Astrocyte of the cerebellum (primary cell): ENCODE measurements at regions not wholly inside any gene's neighbourhood (a gene's known extent, or its start where the extent isn't known, plus 50 kb on each side); places are given as distances from the start of the nearest gene placed in this dataset.

Experiments used
- DNase-seq: peaks from one replicate; pipeline ENCODE4 v3.0.0-alpha.2; 2011; ENCODE audit warnings: low read depth
- H3K4me3 ChIP-seq: 2 replicates; pipeline ENCODE4 v1.5.1; 2011; ENCODE audit warnings: mild to moderate bottlenecking, low read depth, low read length, moderate library complexity
- CTCF ChIP-seq: IDR thresholded peaks from 2 replicates; pipeline ENCODE4 v1.5.1; 2012; ENCODE audit warnings: low read length, low read depth, moderate library complexity, mild to moderate bottlenecking; ENCODE audit errors: missing control alignments
- in situ Hi-C: cut with HindIII; loops from 2 replicates; pipeline ENCODE4 v1.10.0; 2017; ENCODE audit warnings: low sequenced_read_pairs

GRCh38 chr10:4093438-4093837 is 308.4 kb upstream of the KLF6 start:
- H3K4me3 ChIP-seq: no peak overlapping the region
- TF ChIP-seq CTCF: no peak
- in situ Hi-C loops: no loop called here
- DNase-seq: no peak

GRCh38 chr10:4088354-4089066 is 303.5 kb upstream of the KLF6 start:
- in situ Hi-C loops: no loop called here
- DNase-seq: no peak
- TF ChIP-seq CTCF: no peak
- H3K4me3 ChIP-seq: no peak overlapping the region

GRCh38 chr10:4086131-4086898 is 301.3 kb upstream of the KLF6 start:
- in situ Hi-C loops: no loop called here
- no peak for DNase-seq
- no peak overlapping the region for H3K4me3 ChIP-seq
- TF ChIP-seq CTCF: no peak

- no peak for DNase-seq
- TF ChIP-seq CTCF: no peak
- H3K4me3 ChIP-seq: no peak overlapping the region
- in situ Hi-C loops: no loop called here
Observed at GRCh38 chr10:4083509-4084003, 298.5 kb upstream of the KLF6 start.

GRCh38 chr10:4082861-4083260 is 297.9 kb upstream of the KLF6 start:
- in situ Hi-C loops: no loop called here
- H3K4me3 ChIP-seq: no peak overlapping the region
- TF ChIP-seq CTCF: no peak
- DNase-seq: no peak

GRCh38 chr10:4081685-4082111 is 296.7 kb upstream of the KLF6 start:
- no peak for DNase-seq
- in situ Hi-C loops: no loop called here
- TF ChIP-seq CTCF: no peak
- H3K4me3 ChIP-seq: no peak overlapping the region
